AG09309 (cell line): ENCODE measurements at regions not wholly inside any gene's neighbourhood (a gene's known extent, or its start where the extent isn't known, plus 50 kb on each side); places are given as distances from the start of the nearest gene placed in this dataset.

ENCODE experiments used
- DNase-seq: peaks from one replicate; pipeline ENCODE4 v3.0.0-alpha.2; 2010; ENCODE audit warnings: low read depth
- H3K4me3 ChIP-seq: 2 replicates; pipeline ENCODE4 v1.5.1; 2011; ENCODE audit warnings: mild to moderate bottlenecking, low read depth, low read length, moderate library complexity; ENCODE audit not compliant: control insufficient read depth
- CTCF ChIP-seq: IDR thresholded peaks from 2 replicates; pipeline ENCODE4 v1.5.1; 2011; ENCODE audit warnings: mild to moderate bottlenecking, low read depth, low read length, inconsistent platforms; ENCODE audit not compliant: insufficient read depth, control insufficient read depth; ENCODE audit errors: missing control alignments

- H3K4me3 ChIP-seq: no peak overlapping the region
- no peak for TF ChIP-seq CTCF
- no peak for DNase-seq
These were observed 777.5 kb upstream of the ID2 start for GRCh38 chr2:7904319-7904718.

DNA sequence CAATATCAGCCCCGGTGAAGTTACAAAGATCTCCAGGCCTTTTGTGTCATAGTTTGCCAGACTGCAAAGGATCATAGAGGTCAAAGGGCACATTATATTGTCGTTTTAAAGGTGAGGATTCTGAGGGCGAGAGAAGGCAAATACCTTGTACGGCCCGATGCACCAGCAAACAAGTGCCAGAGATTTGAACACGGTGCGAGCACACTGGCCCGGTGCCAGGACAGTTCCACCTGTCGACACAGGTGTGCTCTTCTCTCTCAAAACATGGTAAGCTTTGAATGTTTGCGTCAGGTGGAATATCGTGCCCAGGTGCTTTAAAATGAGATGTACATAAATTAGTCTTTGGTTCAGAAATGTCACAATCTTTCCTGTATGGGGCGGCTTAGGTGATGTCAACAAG lies 776.1 kb upstream of the ID2 start:
- no peak for TF ChIP-seq CTCF
- DNase-seq: no peak
- no peak overlapping the region for H3K4me3 ChIP-seq

- H3K4me3 ChIP-seq: no peak overlapping the region
- DNase-seq: no peak
- no peak for TF ChIP-seq CTCF
These were observed 775.4 kb upstream of the ID2 start for GRCh38 chr2:7906431-7906830.

GRCh38 chr2:7907041-7907440 lies 774.8 kb upstream of the ID2 start:
- no peak for DNase-seq
- no peak overlapping the region for H3K4me3 ChIP-seq
- TF ChIP-seq CTCF: no peak

GRCh38 chr2:7910752-7911151 lies 771.1 kb upstream of the ID2 start:
- H3K4me3 ChIP-seq: no peak overlapping the region
- no peak for TF ChIP-seq CTCF
- no peak for DNase-seq

DNA sequence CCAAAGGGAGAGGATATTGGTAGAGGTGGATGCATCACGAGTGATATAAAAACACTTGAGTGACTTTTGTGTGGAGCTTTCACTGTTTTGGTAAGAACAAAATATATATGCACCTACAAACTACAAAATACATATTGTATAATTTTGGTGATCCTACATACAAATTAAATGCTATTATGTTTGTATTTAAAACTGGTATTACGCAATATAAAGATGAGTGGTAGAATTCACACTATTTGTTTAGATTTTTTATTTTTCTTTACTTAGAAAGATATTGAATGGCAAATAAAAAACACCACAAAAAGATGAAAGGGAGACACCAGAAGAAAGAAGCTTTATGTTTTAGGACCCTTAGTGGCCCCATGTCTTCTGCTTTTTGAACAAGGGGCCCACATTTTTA lies 770.7 kb upstream of the ID2 start:
- TF ChIP-seq CTCF: no peak
- DNase-seq: no peak
- no peak overlapping the region for H3K4me3 ChIP-seq

- no peak for DNase-seq
- H3K4me3 ChIP-seq: no peak overlapping the region
- no peak for TF ChIP-seq CTCF
These were observed 767.9 kb upstream of the ID2 start for GRCh38 chr2:7913974-7914373.
